ENCODE measurements at regions not wholly inside any gene's neighbourhood (a gene's known extent, or its start where the extent isn't known, plus 50 kb on each side); places are given as distances from the start of the nearest gene placed in this dataset.

DNA sequence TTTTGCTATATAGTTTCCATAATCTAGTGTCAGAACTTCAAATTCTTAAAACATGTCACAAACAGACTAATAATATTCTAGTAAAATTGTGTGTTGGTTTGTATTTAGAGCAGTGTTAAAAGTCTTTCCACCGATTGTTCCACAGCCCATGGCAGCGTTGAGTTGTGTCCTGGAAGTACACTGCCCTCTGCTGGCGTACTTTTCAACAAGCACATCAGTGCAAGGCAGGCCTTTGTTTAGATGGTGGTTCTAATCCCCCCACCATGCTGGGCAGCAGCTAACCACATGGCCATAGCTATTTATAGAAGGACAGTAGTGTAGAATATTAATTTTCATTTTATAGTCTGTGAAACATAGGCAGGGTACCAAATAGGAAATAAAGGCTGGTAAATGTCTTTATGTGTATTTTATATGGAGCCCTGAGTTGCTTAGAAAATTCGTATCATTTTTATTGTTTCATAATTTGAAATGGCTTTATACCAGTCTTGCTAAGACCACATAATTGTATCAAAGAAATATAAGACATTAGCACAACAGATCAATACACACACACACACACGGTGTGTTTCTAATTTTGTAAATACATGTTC, 235.4 kb downstream of the SEC23A start:
- Histone ChIP-seq H4K20me1 (ENCODE audit: insufficient read depth) (no peaks in the 10 kb centered on the region), H2AFZ (ENCODE audit: low read depth, low read length, poor library complexity, severe bottlenecking) (peak overlapping the region; percentile 65), H3K4me2 (ENCODE audit: low read length) (no peak overlapping the region), H3K27me3 (ENCODE audit: insufficient read depth, low read length) (no peaks in the 10 kb centered on the region), H3K36me3 (ENCODE audit: control insufficient read depth in 1 of 2, insufficient read depth in 2 of 2, low read length in 2 of 2) (no peaks in the 10 kb centered on the region), H3K4me1 (ENCODE audit: control insufficient read depth in 1 of 2, insufficient read depth in 2 of 2, low read length in 2 of 2) (no peaks in the 10 kb centered on the region), H3K9me3 (ENCODE audit: control insufficient read depth in 1 of 2, insufficient read depth in 1 of 2, low read depth in 1 of 2, low read length in 2 of 2) (no peaks in the 10 kb centered on the region), H3K4me3 (replicated peaks in 1 of 2; ENCODE audit: low read depth in 1 of 2, low read length in 2 of 2) (no peak overlapping the region), H3K27ac (ENCODE audit: low read depth, low read length) (no peak overlapping the region), H3K9me2 (ENCODE audit: insufficient read depth) (no peaks in the 10 kb centered on the region), H3K79me2 (ENCODE audit: insufficient read depth, low read length) (no peaks in the 10 kb centered on the region), H3K9ac (ENCODE audit: low read length) (no peak overlapping the region)
- ATAC-seq (peak; percentile 100), DNase-seq (ENCODE audit: low read depth, low spot score) (peak; percentile 67)
- ChIA-PET CTCF (interaction anchor here (0.6 to 5.0 kb wide), 13 partner anchors 8 to 1637 kb away, joined by 3 to 72 read pairs (median 5); no protein-coding TSS in a partner anchor), POLR2A (no interaction called here), RAD21 (ENCODE audit: low non-redundant PET in 1 of 2, low total read pairs in 2 of 2, uncharacterized antibody in 2 of 2, unreplicated experiment in 2 of 2) (interaction anchor here (0.6 to 0.7 kb wide), 2 partner anchors 146 to 551 kb away, joined by 3 read pairs; no protein-coding TSS in a partner anchor)
- BruUV-seq (replicated peaks): no TSS peak
- TF ChIP-seq JUND (IDR thresholded peaks at IDR 0.05) (no peak), SP1 (IDR thresholded peaks at IDR 0.05; ENCODE audit: low read depth) (no peak), FOSL1 (IDR thresholded peaks at IDR 0.05; ENCODE audit: low read depth) (no peak), EZH2phosphoT487 (IDR thresholded peaks at IDR 0.05; ENCODE audit: borderline replicate concordance) (no peak), CEBPB (IDR thresholded peaks at IDR 0.05; ENCODE audit: low read depth) (no peak), EGR1 (IDR thresholded peaks at IDR 0.05; ENCODE audit: low read depth) (no peak), TCF7L2 (IDR thresholded peaks at IDR 0.05; ENCODE audit: borderline replicate concordance, extremely low read depth, insufficient read depth, insufficient read length) (no peak), POLR2A (IDR thresholded peaks at IDR 0.05; ENCODE audit: borderline replicate concordance, extremely low read depth, insufficient read depth, insufficient read length) (no peak), RAD21 (IDR thresholded peaks at IDR 0.05; ENCODE audit: low read depth) (peak; percentile 77), EZH2 (IDR thresholded peaks at IDR 0.05) (no peak)
- TF ChIP-seq, protein P1, sequence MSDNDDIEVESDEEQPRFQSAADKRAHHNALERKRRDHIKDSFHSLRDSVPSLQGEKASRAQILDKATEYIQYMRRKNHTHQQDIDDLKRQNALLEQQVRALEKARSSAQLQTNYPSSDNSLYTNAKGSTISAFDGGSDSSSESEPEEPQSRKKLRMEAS (IDR thresholded peaks at IDR 0.05): no peak
- TF ChIP-seq, protein P2, sequence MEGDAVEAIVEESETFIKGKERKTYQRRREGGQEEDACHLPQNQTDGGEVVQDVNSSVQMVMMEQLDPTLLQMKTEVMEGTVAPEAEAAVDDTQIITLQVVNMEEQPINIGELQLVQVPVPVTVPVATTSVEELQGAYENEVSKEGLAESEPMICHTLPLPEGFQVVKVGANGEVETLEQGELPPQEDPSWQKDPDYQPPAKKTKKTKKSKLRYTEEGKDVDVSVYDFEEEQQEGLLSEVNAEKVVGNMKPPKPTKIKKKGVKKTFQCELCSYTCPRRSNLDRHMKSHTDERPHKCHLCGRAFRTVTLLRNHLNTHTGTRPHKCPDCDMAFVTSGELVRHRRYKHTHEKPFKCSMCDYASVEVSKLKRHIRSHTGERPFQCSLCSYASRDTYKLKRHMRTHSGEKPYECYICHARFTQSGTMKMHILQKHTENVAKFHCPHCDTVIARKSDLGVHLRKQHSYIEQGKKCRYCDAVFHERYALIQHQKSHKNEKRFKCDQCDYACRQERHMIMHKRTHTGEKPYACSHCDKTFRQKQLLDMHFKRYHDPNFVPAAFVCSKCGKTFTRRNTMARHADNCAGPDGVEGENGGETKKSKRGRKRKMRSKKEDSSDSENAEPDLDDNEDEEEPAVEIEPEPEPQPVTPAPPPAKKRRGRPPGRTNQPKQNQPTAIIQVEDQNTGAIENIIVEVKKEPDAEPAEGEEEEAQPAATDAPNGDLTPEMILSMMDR (IDR thresholded peaks at IDR 0.05 in 2 of 3, conservative IDR thresholded peaks at IDR 0.05 in 1 of 3; ENCODE audit: borderline replicate concordance in 1 of 3, insufficient read depth in 1 of 3, low read depth in 2 of 3, low read length in 2 of 3): peak; percentile 62 to 90 (median 79)
- TF ChIP-seq, protein P3, sequence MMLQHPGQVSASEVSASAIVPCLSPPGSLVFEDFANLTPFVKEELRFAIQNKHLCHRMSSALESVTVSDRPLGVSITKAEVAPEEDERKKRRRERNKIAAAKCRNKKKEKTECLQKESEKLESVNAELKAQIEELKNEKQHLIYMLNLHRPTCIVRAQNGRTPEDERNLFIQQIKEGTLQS (IDR thresholded peaks at IDR 0.05): no peak
- TF ChIP-seq, protein P4, sequence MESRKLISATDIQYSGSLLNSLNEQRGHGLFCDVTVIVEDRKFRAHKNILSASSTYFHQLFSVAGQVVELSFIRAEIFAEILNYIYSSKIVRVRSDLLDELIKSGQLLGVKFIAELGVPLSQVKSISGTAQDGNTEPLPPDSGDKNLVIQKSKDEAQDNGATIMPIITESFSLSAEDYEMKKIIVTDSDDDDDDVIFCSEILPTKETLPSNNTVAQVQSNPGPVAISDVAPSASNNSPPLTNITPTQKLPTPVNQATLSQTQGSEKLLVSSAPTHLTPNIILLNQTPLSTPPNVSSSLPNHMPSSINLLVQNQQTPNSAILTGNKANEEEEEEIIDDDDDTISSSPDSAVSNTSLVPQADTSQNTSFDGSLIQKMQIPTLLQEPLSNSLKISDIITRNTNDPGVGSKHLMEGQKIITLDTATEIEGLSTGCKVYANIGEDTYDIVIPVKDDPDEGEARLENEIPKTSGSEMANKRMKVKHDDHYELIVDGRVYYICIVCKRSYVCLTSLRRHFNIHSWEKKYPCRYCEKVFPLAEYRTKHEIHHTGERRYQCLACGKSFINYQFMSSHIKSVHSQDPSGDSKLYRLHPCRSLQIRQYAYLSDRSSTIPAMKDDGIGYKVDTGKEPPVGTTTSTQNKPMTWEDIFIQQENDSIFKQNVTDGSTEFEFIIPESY (IDR thresholded peaks at IDR 0.05; ENCODE audit: extremely low read depth, insufficient replicate concordance, low read length): no peak
- intact Hi-C loops (cut with micrococcal nuclease): loop anchor here (1.0 to 10.0 kb wide), 5 partner anchors 145 to 964 kb away; no protein-coding TSS in a partner anchor

All from HCT116 (cell line).